ENCODE measurements at regions not wholly inside any gene's neighbourhood (a gene's known extent, or its start where the extent isn't known, plus 50 kb on each side); places are given as distances from the start of the nearest gene placed in this dataset.

GRCh38 chr7:17057143-17057509 lies 175.3 kb upstream of the AGR3 start:
- H2AK5ac ChIP-seq (ENCODE audit: low read depth, low read length) = no peak overlapping the region
- no peak for FAIRE-seq
- CTCF ChIA-PET (ENCODE audit: partially characterized antibody) = interaction anchor here (1.0 to 1.2 kb wide), 2 partner anchors 13 to 19 kb away, joined by 3 read pairs; no protein-coding TSS in a partner anchor
- no peak overlapping the region for H2BK120ac ChIP-seq (replicated peaks; ENCODE audit: low read depth, low read length)
- no peak overlapping the region for H3K4ac ChIP-seq (replicated peaks; ENCODE audit: insufficient read length, low read depth, low read length)
- H3K79me2 ChIP-seq (ENCODE audit: control insufficient read depth in 1 of 2, insufficient read depth in 2 of 2, low read length in 2 of 2) = no peaks in the 10 kb centered on the region
- no peak overlapping the region for H3K56ac ChIP-seq (replicated peaks; ENCODE audit: insufficient read length, low read depth, low read length)
- no peak for DNase-seq (ENCODE audit: low read depth in 1 of 2, low spot score in 2 of 2)
- H3K27me3 ChIP-seq (replicated peaks in 1 of 4; ENCODE audit: control insufficient read depth in 3 of 4, extremely low read depth in 1 of 4, insufficient read depth in 3 of 4, low read length in 3 of 4) = no peaks in the 10 kb centered on the region
- H3K14ac ChIP-seq (ENCODE audit: insufficient read length) = no peak overlapping the region
- H4K91ac ChIP-seq (replicated peaks; ENCODE audit: insufficient read length, low read length) = no peak overlapping the region
- no peaks in the 10 kb centered on the region for H3K23me2 ChIP-seq (ENCODE audit: low read depth, low read length)
- peaks cover 0 to 8% of the 10 kb centered on the region in 2 experiments; a peak in 1 of 4 replicates for H3K9me3 ChIP-seq (ENCODE audit: insufficient read depth in 2 of 2, low read depth in 1 of 2, low read length in 1 of 2)
- no peak overlapping the region for H3K4me3 ChIP-seq (ENCODE audit: extremely low read depth in 1 of 4, insufficient read depth in 2 of 4, low read depth in 3 of 4, low read length in 4 of 4)
- H2BK12ac ChIP-seq (ENCODE audit: low read depth, low read length) = no peak overlapping the region
- no peaks in the 10 kb centered on the region for H3K79me1 ChIP-seq (ENCODE audit: low read depth, low read length)
- no peak overlapping the region for H3K27ac ChIP-seq (ENCODE audit: low read depth, low read length)
- no peak overlapping the region for H4K5ac ChIP-seq (ENCODE audit: insufficient read length, low read depth, low read length)
- no peak overlapping the region for H3K4me2 ChIP-seq (ENCODE audit: insufficient read depth in 1 of 2, low read depth in 2 of 2, low read length in 2 of 2)
- no peak overlapping the region for H2BK5ac ChIP-seq (ENCODE audit: low read depth, low read length)
- no peak overlapping the region for H2AFZ ChIP-seq (ENCODE audit: low read length)
- no peak overlapping the region for H2BK15ac ChIP-seq (ENCODE audit: low read length)
- H3K23ac ChIP-seq (ENCODE audit: insufficient read length) = no peak overlapping the region
- no peak overlapping the region for H3K18ac ChIP-seq (ENCODE audit: extremely low read depth, low read length)
- POLR2A ChIA-PET (ENCODE audit: partially characterized antibody) = no interaction called here
- no peak overlapping the region for H4K8ac ChIP-seq (ENCODE audit: extremely low read depth, insufficient read depth, low read length)
- 84% methylated on average over 1 of the region's 1 CpG; no CpG with 5 or more reads in 1 of the 2 experiments for WGBS, 2 experiments (ENCODE audit: extremely low coverage in 1 of 2, insufficient coverage in 1 of 2, insufficient read length in 1 of 2, insufficient replicate concordance in 2 of 2, low coverage in 1 of 2, low lambda C conversion rate in 2 of 2, missing lambda C conversion rate in 1 of 2)
- H2BK20ac ChIP-seq (ENCODE audit: low read length) = no peak overlapping the region
- no peaks in the 10 kb centered on the region for H3K4me1 ChIP-seq (replicated peaks in 1 of 4; ENCODE audit: control insufficient read depth in 3 of 4, insufficient read depth in 4 of 4, low read length in 3 of 4)
- no peak overlapping the region for H3K9ac ChIP-seq (replicated peaks in 1 of 4; ENCODE audit: extremely low read depth in 1 of 4, low read depth in 3 of 4, low read length in 3 of 4)
- no peaks in the 10 kb centered on the region for H4K20me1 ChIP-seq (replicated peaks in 1 of 2; ENCODE audit: control insufficient read depth in 1 of 2, insufficient read depth in 2 of 2, low read length in 2 of 2)
- H3K36me3 ChIP-seq (ENCODE audit: control insufficient read depth in 2 of 4, insufficient read depth in 4 of 4, low read length in 3 of 4) = no peaks in the 10 kb centered on the region
- TF ChIP-seq YY1 (IDR thresholded peaks at IDR 0.05; ENCODE audit: low read depth, low read length) (no peak), SIRT6 (IDR thresholded peaks at IDR 0.05; ENCODE audit: low read length) (no peak)
